ENCODE measurements at regions not wholly inside any gene's neighbourhood (a gene's known extent, or its start where the extent isn't known, plus 50 kb on each side); places are given as distances from the start of the nearest gene placed in this dataset.

DNA sequence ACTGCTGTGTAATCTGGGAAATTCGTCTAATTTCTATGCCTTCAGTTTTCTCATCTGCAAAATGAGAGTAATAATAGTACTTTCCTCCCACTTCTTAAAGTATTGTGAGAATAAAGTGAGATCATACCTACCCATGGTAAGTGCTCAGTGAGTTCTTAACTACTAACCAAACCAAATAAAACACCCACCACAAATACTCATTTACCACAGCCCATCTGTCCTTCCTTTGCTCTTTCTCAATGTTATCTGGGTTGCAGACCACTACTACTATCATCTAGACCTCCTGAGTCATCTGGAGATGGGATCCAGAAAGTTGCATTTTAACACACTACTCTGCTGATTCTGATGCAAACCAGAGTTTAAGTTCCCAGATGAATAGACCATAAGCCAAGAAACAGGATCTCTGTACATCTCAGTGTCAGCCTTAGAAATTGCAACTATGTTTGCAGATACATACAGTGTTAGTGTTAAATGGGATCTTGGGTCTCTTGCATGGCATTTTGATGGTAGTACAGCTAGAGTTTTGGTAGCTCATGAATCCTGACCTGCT, 105.4 kb upstream of the ATP10B start:
- TF ChIP-seq EZH2phosphoT487 (IDR thresholded peaks at IDR 0.05; ENCODE audit: borderline replicate concordance, low read depth) = no peak
- TF ChIP-seq, protein P1, sequence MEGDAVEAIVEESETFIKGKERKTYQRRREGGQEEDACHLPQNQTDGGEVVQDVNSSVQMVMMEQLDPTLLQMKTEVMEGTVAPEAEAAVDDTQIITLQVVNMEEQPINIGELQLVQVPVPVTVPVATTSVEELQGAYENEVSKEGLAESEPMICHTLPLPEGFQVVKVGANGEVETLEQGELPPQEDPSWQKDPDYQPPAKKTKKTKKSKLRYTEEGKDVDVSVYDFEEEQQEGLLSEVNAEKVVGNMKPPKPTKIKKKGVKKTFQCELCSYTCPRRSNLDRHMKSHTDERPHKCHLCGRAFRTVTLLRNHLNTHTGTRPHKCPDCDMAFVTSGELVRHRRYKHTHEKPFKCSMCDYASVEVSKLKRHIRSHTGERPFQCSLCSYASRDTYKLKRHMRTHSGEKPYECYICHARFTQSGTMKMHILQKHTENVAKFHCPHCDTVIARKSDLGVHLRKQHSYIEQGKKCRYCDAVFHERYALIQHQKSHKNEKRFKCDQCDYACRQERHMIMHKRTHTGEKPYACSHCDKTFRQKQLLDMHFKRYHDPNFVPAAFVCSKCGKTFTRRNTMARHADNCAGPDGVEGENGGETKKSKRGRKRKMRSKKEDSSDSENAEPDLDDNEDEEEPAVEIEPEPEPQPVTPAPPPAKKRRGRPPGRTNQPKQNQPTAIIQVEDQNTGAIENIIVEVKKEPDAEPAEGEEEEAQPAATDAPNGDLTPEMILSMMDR (IDR thresholded peaks at IDR 0.05) = no peak
- TF ChIP-seq NRF1 (IDR thresholded peaks at IDR 0.05; ENCODE audit: low read depth, low read length) = no peak

All from SK-N-SH (cell line).